Kidney tubule cell (primary cell): ENCODE measurements at regions not wholly inside any gene's neighbourhood (a gene's known extent, or its start where the extent isn't known, plus 50 kb on each side); places are given as distances from the start of the nearest gene placed in this dataset.
A peak's percentile ranks its signal among the peaks of the same experiment; 100 is the strongest.
"Not testable (repeated sequence)": the region's sequence is repeated elsewhere in the genome, so short reads cannot be mapped to it uniquely, and the experiment has no call there.

Experiments
- DNase-seq: peaks from one replicate; pipeline ENCODE4 v3.0.0-alpha.2; 2018; ENCODE audit warnings: low spot score

GRCh38 chr13:42373048-42373812 lies 101.3 kb downstream of the AKAP11 start:
- no peak for DNase-seq

GRCh38 chr13:42375663-42376062 lies 103.7 kb downstream of the AKAP11 start:
- DNase-seq: no peak

GRCh38 chr13:42377640-42378382 lies 105.9 kb downstream of the AKAP11 start:
- DNase-seq: peak; percentile 44

- DNase-seq: no peak
These were observed 106.4 kb downstream of the AKAP11 start for GRCh38 chr13:42378383-42378780.

- no peak for DNase-seq
These were observed 107.3 kb downstream of the AKAP11 start for GRCh38 chr13:42379241-42379640.

- no peak for DNase-seq
These were observed 108.6 kb downstream of the AKAP11 start for GRCh38 chr13:42380420-42381164.

- no peak for DNase-seq
These were observed 109.1 kb downstream of the AKAP11 start for GRCh38 chr13:42381165-42381425.

GRCh38 chr13:42381426-42381825 lies 109.5 kb downstream of the AKAP11 start:
- DNase-seq: not testable (repeated sequence)

GRCh38 chr13:42383025-42383424 lies 111.1 kb downstream of the AKAP11 start:
- no peak for DNase-seq

GRCh38 chr13:42384265-42384664 lies 112.3 kb downstream of the AKAP11 start:
- DNase-seq: peak; percentile 57

GRCh38 chr13:42388326-42388725 lies 116.4 kb downstream of the AKAP11 start:
- no peak for DNase-seq

- no peak for DNase-seq
These were observed 117.1 kb downstream of the AKAP11 start for GRCh38 chr13:42389041-42389440.

GRCh38 chr13:42392180-42392579 lies 120.2 kb downstream of the AKAP11 start:
- DNase-seq: no peak

GRCh38 chr13:42392716-42393572 lies 121.0 kb downstream of the AKAP11 start:
- no peak for DNase-seq

- no peak for DNase-seq
These were observed 121.8 kb downstream of the AKAP11 start for GRCh38 chr13:42393573-42394360.

- no peak for DNase-seq
These were observed 122.4 kb downstream of the AKAP11 start for GRCh38 chr13:42394361-42394708.

- no peak for DNase-seq
These were observed 122.7 kb downstream of the AKAP11 start for GRCh38 chr13:42394711-42395085.

GRCh38 chr13:42395086-42395821 lies 123.3 kb downstream of the AKAP11 start:
- no peak for DNase-seq

GRCh38 chr13:42396501-42396900 lies 124.5 kb downstream of the AKAP11 start:
- peak; percentile 43 for DNase-seq

GRCh38 chr13:42396901-42397655 lies 125.1 kb downstream of the AKAP11 start:
- peak; percentile 20 for DNase-seq
